ENCODE measurements at regions not wholly inside any gene's neighbourhood (a gene's known extent, or its start where the extent isn't known, plus 50 kb on each side); places are given as distances from the start of the nearest gene placed in this dataset.

DNA sequence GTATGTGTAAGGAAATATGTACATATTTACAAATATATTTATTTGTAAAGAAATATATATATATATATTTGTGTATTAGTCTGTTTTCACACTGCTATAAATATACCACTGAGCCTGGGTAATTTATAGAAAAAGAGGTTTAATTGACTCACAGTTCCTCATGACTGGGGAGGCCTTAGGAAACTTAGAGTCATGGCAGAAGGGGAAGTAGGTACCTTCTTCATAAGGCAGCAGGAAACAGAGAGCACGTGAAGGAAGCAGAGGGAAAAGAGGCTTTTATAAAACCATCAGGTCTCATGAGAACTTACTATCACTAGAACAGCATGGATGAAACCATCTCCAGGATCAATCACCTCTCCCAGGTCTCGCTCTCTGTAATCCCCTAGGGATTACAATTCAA, 644.5 kb upstream of the HS3ST5 start:
- TF ChIP-seq, protein P1, sequence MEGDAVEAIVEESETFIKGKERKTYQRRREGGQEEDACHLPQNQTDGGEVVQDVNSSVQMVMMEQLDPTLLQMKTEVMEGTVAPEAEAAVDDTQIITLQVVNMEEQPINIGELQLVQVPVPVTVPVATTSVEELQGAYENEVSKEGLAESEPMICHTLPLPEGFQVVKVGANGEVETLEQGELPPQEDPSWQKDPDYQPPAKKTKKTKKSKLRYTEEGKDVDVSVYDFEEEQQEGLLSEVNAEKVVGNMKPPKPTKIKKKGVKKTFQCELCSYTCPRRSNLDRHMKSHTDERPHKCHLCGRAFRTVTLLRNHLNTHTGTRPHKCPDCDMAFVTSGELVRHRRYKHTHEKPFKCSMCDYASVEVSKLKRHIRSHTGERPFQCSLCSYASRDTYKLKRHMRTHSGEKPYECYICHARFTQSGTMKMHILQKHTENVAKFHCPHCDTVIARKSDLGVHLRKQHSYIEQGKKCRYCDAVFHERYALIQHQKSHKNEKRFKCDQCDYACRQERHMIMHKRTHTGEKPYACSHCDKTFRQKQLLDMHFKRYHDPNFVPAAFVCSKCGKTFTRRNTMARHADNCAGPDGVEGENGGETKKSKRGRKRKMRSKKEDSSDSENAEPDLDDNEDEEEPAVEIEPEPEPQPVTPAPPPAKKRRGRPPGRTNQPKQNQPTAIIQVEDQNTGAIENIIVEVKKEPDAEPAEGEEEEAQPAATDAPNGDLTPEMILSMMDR (IDR thresholded peaks at IDR 0.05; ENCODE audit: low read length): no peak
- no peak for TF ChIP-seq EZH2phosphoT487 (IDR thresholded peaks at IDR 0.05; ENCODE audit: low read length)
